ENCODE measurements at regions not wholly inside any gene's neighbourhood (a gene's known extent, or its start where the extent isn't known, plus 50 kb on each side); places are given as distances from the start of the nearest gene placed in this dataset.
"Not testable (repeated sequence)": the region's sequence is repeated elsewhere in the genome, so short reads cannot be mapped to it uniquely, and the experiment has no call there.

GRCh38 chr9:95391271-95391670 lies 73.8 kb upstream of the FANCC start:
- DNase-seq = not testable (repeated sequence)

- no peak for DNase-seq
Observed at GRCh38 chr9:95389373-95389772, 71.9 kb upstream of the FANCC start.

GRCh38 chr9:95386843-95387242 lies 69.3 kb upstream of the FANCC start:
- DNase-seq = no peak

- no peak for DNase-seq
Observed at GRCh38 chr9:95385521-95385920, 68.0 kb upstream of the FANCC start.

GRCh38 chr9:95383845-95384244 lies 66.3 kb upstream of the FANCC start:
- no peak for DNase-seq

GRCh38 chr9:95383185-95383676 lies 65.7 kb upstream of the FANCC start:
- no peak for DNase-seq

GRCh38 chr9:95382433-95382832 lies 64.9 kb upstream of the FANCC start:
- no peak for DNase-seq

- DNase-seq = no peak
Observed at GRCh38 chr9:95381221-95381620, 63.7 kb upstream of the FANCC start.

GRCh38 chr9:95379630-95380029 lies 62.1 kb upstream of the FANCC start:
- peak; percentile 27 for DNase-seq

- no peak for DNase-seq
Observed at GRCh38 chr9:95373782-95374487, 56.4 kb upstream of the FANCC start.

GRCh38 chr9:95373069-95373681 lies 55.7 kb upstream of the FANCC start:
- DNase-seq = no peak

GRCh38 chr9:95370064-95370463 lies 52.6 kb upstream of the FANCC start:
- no peak for DNase-seq

GRCh38 chr9:95368377-95369160 lies 51.1 kb upstream of the FANCC start:
- DNase-seq = no peak

Measured in stimulated activated CD4-positive, alpha-beta T cell treated with anti-CD3 and anti-CD28 coated beads, Interleukin-15, amount 100 ng/mL, for 24 hours (primary cell).